Neural crest cell (in vitro differentiated cells): ENCODE measurements at regions not wholly inside any gene's neighbourhood (a gene's known extent, or its start where the extent isn't known, plus 50 kb on each side); places are given as distances from the start of the nearest gene placed in this dataset.

ENCODE experiments used
- DNase-seq: peaks from one replicate; pipeline ENCODE4 v3.0.0; 2021; ENCODE audit warnings: low read depth, mixed read lengths, low spot score
- H3K27ac Mint-ChIP-seq: one replicate; pipeline ENCODE4 v1.8.0; 2021; ENCODE audit warnings: mild to moderate bottlenecking, mixed read lengths; ENCODE audit not compliant: unreplicated experiment
- H3K27me3 Mint-ChIP-seq: 2 replicates; pipeline ENCODE4 v1.8.0; 2021; ENCODE audit warnings: low read depth, mild to moderate bottlenecking, mixed read lengths
- H3K36me3 Mint-ChIP-seq: 2 replicates; pipeline ENCODE4 v1.8.0; 2021; ENCODE audit warnings: low read depth, mild to moderate bottlenecking, mixed read lengths
- H3K4me1 Mint-ChIP-seq: 2 replicates; pipeline ENCODE4 v1.8.0; 2021; ENCODE audit warnings: mixed read lengths
- H3K4me3 Mint-ChIP-seq: one replicate; pipeline ENCODE4 v1.8.0; 2021; ENCODE audit warnings: mild to moderate bottlenecking, mixed read lengths
- H3K9me3 Mint-ChIP-seq: 2 replicates; pipeline ENCODE4 v1.8.0; 2021; ENCODE audit warnings: mixed read lengths
- CTCF ChIP-seq: fragments of 200-600 bp; sonication (generic); conservative IDR thresholded peaks from 2 replicates; pipeline ENCODE4 v1.5.0; 2021; ENCODE audit warnings: antibody characterized with exemption, mild to moderate bottlenecking

- Mint-ChIP-seq H3K4me3 (no peak overlapping the region), H3K9me3 (no peaks in the 10 kb centered on the region), H3K27ac (no peak overlapping the region), H3K36me3 (no peaks in the 10 kb centered on the region), H3K4me1 (no peaks in the 10 kb centered on the region), H3K27me3 (no peaks in the 10 kb centered on the region)
- TF ChIP-seq CTCF, result no peak
- DNase-seq, result no peak
These were observed 114.5 kb downstream of the MBL2 start for GRCh38 chr10:52658112-52658511.

- H3K27me3 Mint-ChIP-seq, result no peaks in the 10 kb centered on the region
- DNase-seq, result no peak
- H3K9me3 Mint-ChIP-seq, result no peaks in the 10 kb centered on the region
- no peaks in the 10 kb centered on the region for H3K4me1 Mint-ChIP-seq
- TF ChIP-seq CTCF, result no peak
- H3K27ac Mint-ChIP-seq, result no peak overlapping the region
- H3K4me3 Mint-ChIP-seq, result no peak overlapping the region
- H3K36me3 Mint-ChIP-seq, result no peaks in the 10 kb centered on the region
These were observed 113.5 kb downstream of the MBL2 start for GRCh38 chr10:52659085-52659484.

- no peaks in the 10 kb centered on the region for H3K27me3 Mint-ChIP-seq
- no peaks in the 10 kb centered on the region for H3K4me1 Mint-ChIP-seq
- no peak for DNase-seq
- no peak for TF ChIP-seq CTCF
- H3K4me3 Mint-ChIP-seq, result no peak overlapping the region
- H3K27ac Mint-ChIP-seq, result no peak overlapping the region
- no peaks in the 10 kb centered on the region for H3K36me3 Mint-ChIP-seq
- peaks cover 6% of the 10 kb centered on the region for H3K9me3 Mint-ChIP-seq
These were observed 110.3 kb downstream of the MBL2 start for GRCh38 chr10:52662256-52662655.

- Mint-ChIP-seq H3K36me3 (no peaks in the 10 kb centered on the region), H3K9me3 (peaks cover 6% of the 10 kb centered on the region), H3K27me3 (no peaks in the 10 kb centered on the region), H3K27ac (no peak overlapping the region), H3K4me3 (no peak overlapping the region), H3K4me1 (no peaks in the 10 kb centered on the region)
- no peak for DNase-seq
- TF ChIP-seq CTCF, result no peak
These were observed 109.4 kb downstream of the MBL2 start for GRCh38 chr10:52663161-52663560.

- no peak for DNase-seq
- no peak for TF ChIP-seq CTCF
- Mint-ChIP-seq H3K9me3 (peaks cover 6% of the 10 kb centered on the region), H3K27ac (no peak overlapping the region), H3K4me3 (no peak overlapping the region), H3K27me3 (no peaks in the 10 kb centered on the region), H3K36me3 (no peaks in the 10 kb centered on the region), H3K4me1 (no peaks in the 10 kb centered on the region)
These were observed 108.0 kb downstream of the MBL2 start for GRCh38 chr10:52664629-52665028.

GRCh38 chr10:52665821-52666220 lies 106.8 kb downstream of the MBL2 start:
- Mint-ChIP-seq H3K36me3 (no peaks in the 10 kb centered on the region), H3K4me1 (no peaks in the 10 kb centered on the region), H3K4me3 (no peak overlapping the region), H3K9me3 (peaks cover 6% of the 10 kb centered on the region), H3K27ac (no peak overlapping the region), H3K27me3 (no peaks in the 10 kb centered on the region)
- TF ChIP-seq CTCF, result no peak
- no peak for DNase-seq
